HG03097 (cell line): ENCODE measurements at regions not wholly inside any gene's neighbourhood (a gene's known extent, or its start where the extent isn't known, plus 50 kb on each side); places are given as distances from the start of the nearest gene placed in this dataset.
"Not testable (repeated sequence)": the region's sequence is repeated elsewhere in the genome, so short reads cannot be mapped to it uniquely, and the experiment has no call there.

ENCODE experiments used
- ATAC-seq: cut with Tn5 transposase; IDR thresholded peaks from one replicate; pipeline ENCODE4 v1.9.1; 2021; ENCODE audit not compliant: unreplicated experiment, low FRiP score

DNA sequence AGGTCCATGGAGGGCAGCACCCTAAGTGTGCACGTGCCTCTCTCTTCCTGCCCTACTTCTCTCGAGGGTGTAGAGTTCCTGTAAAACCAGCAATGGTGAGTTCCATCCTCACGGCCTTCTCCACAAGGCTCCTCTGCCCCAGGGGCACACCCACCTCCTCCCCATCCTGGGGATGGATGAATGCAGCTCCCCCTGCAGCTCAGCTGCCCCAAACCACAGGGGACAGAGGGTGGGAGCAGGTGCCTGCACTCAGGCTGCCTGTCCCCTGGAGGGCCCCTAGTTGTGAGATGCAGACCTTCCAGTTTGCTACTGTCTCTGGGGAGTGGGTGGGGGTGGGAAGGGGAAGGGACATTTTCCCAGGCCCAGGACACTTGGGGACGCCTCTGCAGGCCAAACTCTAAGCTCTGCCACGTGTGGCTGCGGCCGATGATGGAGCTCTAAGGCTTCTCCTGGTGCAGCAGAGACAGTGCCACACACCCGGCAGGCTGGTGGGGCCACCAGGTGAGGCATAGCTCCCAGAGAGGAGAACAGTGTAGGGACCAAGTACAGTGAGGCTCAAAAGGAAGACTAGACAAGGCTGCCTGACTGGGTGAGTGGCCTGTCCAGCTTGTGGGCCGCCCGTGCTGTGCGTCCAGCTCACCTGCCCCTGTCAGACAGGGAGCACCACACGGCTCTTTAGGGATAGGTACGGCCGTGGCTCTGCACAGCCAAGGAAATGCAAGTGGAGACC is 540.9 kb downstream of the TBC1D22A start:
- no peak for ATAC-seq

DNA sequence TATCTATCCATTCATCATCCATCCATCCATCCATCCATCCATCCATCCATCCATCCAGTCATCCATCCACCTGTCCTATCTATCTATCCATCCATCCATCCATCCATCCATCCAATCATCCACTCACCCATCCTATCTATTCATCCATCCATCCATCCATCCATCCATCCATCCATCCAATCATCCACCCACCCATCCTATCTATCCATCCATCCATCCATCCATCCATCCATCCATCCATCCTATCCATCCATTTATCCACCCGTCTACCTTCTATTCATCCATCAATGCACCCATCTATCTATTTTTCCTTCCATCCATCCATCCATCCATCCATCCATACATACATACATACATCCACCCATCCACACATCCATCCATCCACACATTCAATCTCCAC is 540.1 kb downstream of the TBC1D22A start:
- not testable (repeated sequence) for ATAC-seq

GRCh38 chr22:47301820-47302475 is 539.5 kb downstream of the TBC1D22A start:
- no peak for ATAC-seq

- ATAC-seq, result no peak
Observed at GRCh38 chr22:47300698-47301405, 538.4 kb downstream of the TBC1D22A start.

GRCh38 chr22:47299863-47300697 is 537.6 kb downstream of the TBC1D22A start:
- no peak for ATAC-seq

- ATAC-seq, result no peak
Observed at GRCh38 chr22:47299211-47299862, 536.9 kb downstream of the TBC1D22A start.

DNA sequence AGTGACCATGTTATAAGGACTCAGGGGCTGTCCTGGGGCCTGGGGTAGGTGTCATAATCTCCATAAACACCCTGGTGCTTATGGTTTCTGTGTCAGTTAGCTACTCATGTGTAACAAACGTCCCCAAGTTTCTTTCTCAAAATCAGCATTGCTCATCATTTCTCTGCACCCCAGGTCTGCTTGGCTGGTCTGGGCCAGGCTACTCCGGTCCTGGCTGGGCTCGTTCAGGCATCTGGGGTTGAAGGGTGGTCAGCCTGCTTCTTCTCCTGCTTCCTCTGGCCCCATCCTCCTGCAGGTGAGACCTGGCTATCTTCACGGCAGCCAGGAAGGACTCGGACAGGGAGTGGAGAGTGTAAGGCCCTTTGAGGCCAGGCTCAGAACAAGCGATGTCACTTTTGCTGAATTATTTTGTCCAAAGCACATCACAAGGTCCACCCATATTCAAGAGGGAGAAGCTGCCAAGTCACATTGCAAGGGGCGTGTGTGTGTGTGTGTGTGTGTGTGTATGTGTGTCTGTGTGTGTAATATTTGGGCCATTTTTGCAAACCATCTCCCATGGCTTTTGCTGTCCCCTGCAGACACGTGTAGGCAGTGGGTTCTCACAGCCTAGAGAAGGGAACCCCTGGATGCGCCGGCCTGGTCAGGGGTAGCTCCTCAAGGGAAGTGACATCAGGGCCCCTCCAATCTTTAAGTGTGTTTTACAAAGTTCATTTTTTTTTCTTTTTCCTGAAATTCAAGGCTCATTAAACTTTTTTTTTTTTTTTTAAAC is 535.8 kb downstream of the TBC1D22A start:
- no peak for ATAC-seq

GRCh38 chr22:47297261-47298016 is 535.0 kb downstream of the TBC1D22A start:
- no peak for ATAC-seq

DNA sequence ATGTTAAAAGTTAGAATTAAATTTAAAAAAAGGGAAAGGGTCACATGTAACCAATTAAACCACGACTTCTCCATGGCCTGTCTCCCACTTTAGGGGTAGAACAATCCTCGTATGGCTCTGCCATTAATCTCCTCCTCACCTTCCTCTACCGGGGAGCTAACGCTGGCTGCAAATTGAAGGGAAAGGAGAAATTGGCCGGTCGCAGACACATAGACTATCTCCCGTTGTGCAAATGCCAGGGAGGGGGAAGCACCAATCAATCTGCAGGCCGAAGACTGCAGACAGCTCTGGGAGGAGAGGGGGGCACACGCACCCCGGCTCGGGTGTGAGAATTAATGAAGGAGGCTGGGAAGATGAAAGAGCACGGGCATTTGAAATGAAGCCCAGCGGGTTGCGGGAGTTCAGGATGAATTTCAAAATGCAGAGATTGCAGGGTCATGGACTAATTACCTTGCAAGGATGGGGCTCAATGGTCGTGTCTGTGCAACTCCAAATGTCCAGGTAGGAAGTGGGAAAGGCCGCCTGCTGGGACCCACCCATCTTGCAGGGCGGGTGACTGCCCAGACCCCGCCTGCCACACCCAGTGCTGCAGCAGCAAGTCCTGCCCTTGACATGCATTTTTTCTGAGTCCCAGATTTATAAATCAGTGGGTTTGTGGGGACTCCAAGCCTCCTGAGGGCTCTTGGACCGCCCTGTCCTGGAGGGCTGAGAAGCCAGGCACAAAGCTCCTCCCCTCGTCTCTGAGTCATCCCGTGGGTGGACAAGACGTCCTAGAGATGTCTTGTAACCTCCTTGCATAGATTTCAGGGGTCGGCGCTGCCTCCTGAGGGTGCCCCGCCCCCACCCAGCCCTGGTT is 534.2 kb downstream of the TBC1D22A start:
- no peak for ATAC-seq

- ATAC-seq, result no peak
Observed at GRCh38 chr22:47295982-47296381, 533.5 kb downstream of the TBC1D22A start.

DNA sequence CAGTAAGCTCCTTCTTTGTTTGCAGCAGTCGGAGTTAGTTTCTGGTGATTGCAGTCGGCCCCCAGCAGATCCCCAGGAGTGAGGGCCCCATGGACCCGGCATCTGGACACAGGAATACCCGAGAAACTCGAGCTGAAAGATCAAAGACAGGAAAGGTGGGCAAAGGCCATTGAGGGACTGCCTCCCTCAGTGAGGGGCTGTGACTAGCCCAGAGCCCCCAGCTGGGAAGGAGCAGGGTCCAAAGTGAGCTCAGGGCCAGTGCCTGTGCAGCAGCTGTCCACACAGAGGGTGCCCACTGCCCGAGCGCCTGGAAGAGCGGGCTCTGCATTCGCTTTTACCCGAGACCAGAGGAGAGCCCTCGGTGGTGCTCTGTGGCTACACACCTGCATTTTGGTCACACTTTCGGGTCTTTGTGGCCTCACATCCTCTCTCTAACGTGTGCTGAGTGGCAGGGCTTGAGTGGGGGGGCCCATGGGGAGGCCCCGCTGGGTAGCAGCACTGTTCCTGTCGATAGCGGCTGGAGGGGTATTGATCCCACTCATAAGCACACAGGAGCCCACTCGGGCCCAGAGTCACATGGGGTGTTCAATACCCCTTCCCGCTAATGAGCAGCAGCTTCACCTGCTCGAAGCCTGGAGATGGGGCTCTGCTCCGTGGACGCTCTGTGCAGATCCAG is 532.9 kb downstream of the TBC1D22A start:
- no peak for ATAC-seq

DNA sequence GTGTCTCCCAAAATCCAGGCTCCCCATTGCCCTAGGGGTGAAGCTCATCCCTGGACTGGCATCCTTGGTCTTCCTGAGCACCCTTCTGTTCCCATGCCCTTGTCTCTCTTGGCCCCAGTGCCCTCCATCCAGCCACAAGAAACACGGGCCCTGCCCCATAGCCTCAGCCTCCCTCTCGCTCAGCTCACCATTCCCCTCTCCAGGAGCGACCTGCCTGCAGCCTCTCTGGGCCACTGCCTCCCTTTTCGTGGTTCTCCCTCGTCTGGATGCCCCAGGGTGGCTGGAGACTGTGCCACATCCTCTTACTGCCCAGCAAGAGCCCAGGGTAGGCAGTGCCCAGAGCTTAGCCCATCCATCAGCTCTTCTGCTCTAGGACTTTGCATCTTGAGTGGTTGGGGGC is 532.1 kb downstream of the TBC1D22A start:
- ATAC-seq, result no peak

DNA sequence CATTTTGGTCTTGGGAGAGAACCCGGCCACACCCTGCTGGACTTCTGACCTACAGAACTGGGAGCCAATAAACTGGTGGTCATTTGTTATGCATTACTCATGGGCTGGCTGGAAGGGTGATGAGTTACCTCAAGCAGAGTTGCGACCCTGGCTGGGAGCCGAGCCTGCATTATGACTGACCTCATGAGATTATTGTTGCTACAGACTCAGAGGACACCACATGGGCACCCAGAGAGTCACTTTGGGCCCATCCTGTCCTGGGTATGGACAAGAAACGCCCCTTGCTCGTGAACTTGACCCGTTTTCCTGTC is 531.7 kb downstream of the TBC1D22A start:
- no peak for ATAC-seq

- ATAC-seq, result no peak
Observed at GRCh38 chr22:47293368-47294221, 531.1 kb downstream of the TBC1D22A start.

- ATAC-seq, result no peak
Observed at GRCh38 chr22:47292546-47293320, 530.3 kb downstream of the TBC1D22A start.
